IPS DF 6.9 (cell line): ENCODE measurements at regions not wholly inside any gene's neighbourhood (a gene's known extent, or its start where the extent isn't known, plus 50 kb on each side); places are given as distances from the start of the nearest gene placed in this dataset.

ENCODE experiments used
- DNase-seq: peaks from one replicate; pipeline ENCODE4 v3.0.0-alpha.2; 2013; ENCODE audit warnings: low read depth, low spot score
- H3K27ac ChIP-seq: one replicate; pipeline ENCODE4 v1.5.1; 2013; ENCODE audit warnings: low read length, control low read depth
- H3K27me3 ChIP-seq: 2 replicates; pipeline ENCODE4 v1.6.1; 2013; ENCODE audit warnings: mild to moderate bottlenecking, low read length; ENCODE audit not compliant: control insufficient read depth, insufficient read depth
- H3K36me3 ChIP-seq: 2 replicates; pipeline ENCODE4 v1.6.1; 2013; ENCODE audit warnings: low read length; ENCODE audit not compliant: control insufficient read depth, insufficient read depth
- H3K4me1 ChIP-seq: 2 replicates; pipeline ENCODE4 v1.6.1; 2013; ENCODE audit warnings: low read length; ENCODE audit not compliant: control insufficient read depth, insufficient read depth
- H3K4me3 ChIP-seq: 2 replicates; pipeline ENCODE4 v1.5.1; 2013; ENCODE audit warnings: mild to moderate bottlenecking, low read length
- H3K9me3 ChIP-seq: 2 replicates; pipeline ENCODE4 v1.6.1; 2013; ENCODE audit warnings: low read length, inconsistent platforms; ENCODE audit not compliant: control insufficient read depth, insufficient read depth
- whole genome bisulfite sequencing: extraction: QIAGEN DNeasy Blood & Tissue Kit; methylation state at CpG from one replicate; pipeline ENCODE4 v1.1.7; 2013; ENCODE audit warnings: mixed read lengths, missing lambda C conversion rate; ENCODE audit not compliant: insufficient read length, insufficient coverage; 5-methylcytosine and 5-hydroxymethylcytosine counted together

DNA sequence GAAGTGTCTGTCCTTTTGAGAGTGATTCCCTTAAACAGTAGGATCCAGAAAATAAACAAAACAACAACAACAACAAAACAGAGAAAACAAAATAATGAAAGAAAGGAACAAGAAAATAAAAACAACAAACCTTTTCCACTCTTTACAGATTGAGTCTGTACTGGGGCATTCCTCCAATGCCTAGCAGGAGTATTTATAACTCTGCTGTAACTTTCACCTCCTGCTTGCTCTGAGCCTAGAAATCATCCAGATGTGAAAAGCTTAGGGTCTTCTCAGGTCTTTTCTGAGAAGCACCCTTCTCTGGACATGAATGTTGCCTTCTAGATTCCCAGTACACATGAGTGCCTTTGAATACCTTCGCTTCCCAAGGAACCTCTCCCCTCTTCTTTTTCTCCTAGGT is 1239.4 kb downstream of the CNTNAP5 start:
- no CpG with 5 or more reads among the region's 1 CpG for WGBS

GRCh38 chr2:125267683-125268082 is 1242.6 kb downstream of the CNTNAP5 start:
- Histone ChIP-seq H3K27me3 (no peaks in the 10 kb centered on the region), H3K27ac (no peak overlapping the region), H3K4me3 (no peak overlapping the region), H3K36me3 (no peaks in the 10 kb centered on the region), H3K4me1 (no peaks in the 10 kb centered on the region), H3K9me3 (no peaks in the 10 kb centered on the region)
- WGBS, result 100% methylated on average over 1 of the region's 2 CpGs
- no peak for DNase-seq

More for the DNA sequence above, 1239.4 kb downstream of the CNTNAP5 start:
- no peak overlapping the region for H3K27ac ChIP-seq
- no peaks in the 10 kb centered on the region; the same call in 1 of the 2 replicates for H3K4me1 ChIP-seq
- H3K36me3 ChIP-seq, result no peaks in the 10 kb centered on the region
- DNase-seq, result no peak
- no peaks in the 10 kb centered on the region for H3K27me3 ChIP-seq
- no peak overlapping the region for H3K4me3 ChIP-seq
- no peaks in the 10 kb centered on the region for H3K9me3 ChIP-seq

GRCh38 chr2:125272651-125273050 is 1247.6 kb downstream of the CNTNAP5 start:
- Histone ChIP-seq H3K27me3 (no peaks in the 10 kb centered on the region), H3K9me3 (no peaks in the 10 kb centered on the region), H3K27ac (no peak overlapping the region), H3K4me1 (no peaks in the 10 kb centered on the region), H3K36me3 (no peaks in the 10 kb centered on the region), H3K4me3 (no peak overlapping the region)
- WGBS, result no CpG with 5 or more reads among the region's 1 CpG
- no peak for DNase-seq

DNA sequence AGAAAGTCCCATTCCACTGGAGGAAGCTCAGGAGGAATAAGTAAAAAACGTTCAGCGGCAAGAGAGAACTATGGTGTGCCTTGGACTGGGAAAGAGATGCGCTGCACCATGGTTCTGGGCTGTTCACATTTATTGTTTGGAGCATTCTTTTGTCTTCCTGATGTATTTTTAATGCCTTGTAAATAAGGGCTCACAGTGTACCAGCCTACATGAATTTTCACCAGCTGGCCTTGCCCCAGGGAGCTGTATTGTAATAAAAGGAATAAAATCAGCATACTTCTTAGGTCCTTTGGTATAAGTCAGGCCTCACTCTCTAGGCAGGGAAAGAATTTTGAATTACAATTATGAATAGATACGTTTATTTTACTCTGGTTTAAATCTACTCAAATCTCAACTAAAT is 1249.6 kb downstream of the CNTNAP5 start:
- Histone ChIP-seq H3K9me3 (no peaks in the 10 kb centered on the region), H3K4me1 (no peaks in the 10 kb centered on the region), H3K4me3 (no peak overlapping the region), H3K36me3 (no peaks in the 10 kb centered on the region), H3K27ac (no peak overlapping the region), H3K27me3 (no peaks in the 10 kb centered on the region)
- WGBS, result no CpG with 5 or more reads among the region's 4 CpGs
- DNase-seq, result no peak

DNA sequence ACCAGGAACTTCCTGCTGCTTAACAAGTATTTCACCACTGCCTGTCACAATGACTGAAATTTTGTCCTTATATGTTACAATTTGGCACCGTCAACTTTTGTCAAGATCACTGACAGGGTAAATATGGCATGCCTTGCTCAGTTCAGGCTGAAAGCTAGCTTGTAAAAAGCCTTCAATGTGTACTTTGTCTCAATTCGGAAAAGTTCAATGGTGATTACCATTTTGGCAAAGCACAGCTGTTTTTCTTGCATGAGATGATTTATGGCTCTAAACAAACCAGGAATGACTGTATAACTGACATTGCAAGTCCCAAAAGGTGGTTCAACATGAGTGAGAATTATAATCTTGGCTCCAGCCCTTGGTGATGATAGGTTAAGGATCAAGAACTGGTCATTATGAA is 1255.2 kb downstream of the CNTNAP5 start:
- Histone ChIP-seq H3K27ac (no peak overlapping the region), H3K9me3 (no peaks in the 10 kb centered on the region), H3K36me3 (no peaks in the 10 kb centered on the region), H3K4me3 (no peak overlapping the region), H3K4me1 (no peaks in the 10 kb centered on the region), H3K27me3 (no peaks in the 10 kb centered on the region)
- DNase-seq, result no peak
- WGBS, result no CpG with 5 or more reads among the region's 2 CpGs

GRCh38 chr2:125281242-125281641 is 1256.2 kb downstream of the CNTNAP5 start:
- Histone ChIP-seq H3K36me3 (no peaks in the 10 kb centered on the region), H3K4me3 (no peak overlapping the region), H3K27ac (no peak overlapping the region), H3K27me3 (no peaks in the 10 kb centered on the region), H3K4me1 (no peaks in the 10 kb centered on the region), H3K9me3 (no peaks in the 10 kb centered on the region)
- no CpG with 5 or more reads among the region's 1 CpG for WGBS
- DNase-seq, result no peak

DNA sequence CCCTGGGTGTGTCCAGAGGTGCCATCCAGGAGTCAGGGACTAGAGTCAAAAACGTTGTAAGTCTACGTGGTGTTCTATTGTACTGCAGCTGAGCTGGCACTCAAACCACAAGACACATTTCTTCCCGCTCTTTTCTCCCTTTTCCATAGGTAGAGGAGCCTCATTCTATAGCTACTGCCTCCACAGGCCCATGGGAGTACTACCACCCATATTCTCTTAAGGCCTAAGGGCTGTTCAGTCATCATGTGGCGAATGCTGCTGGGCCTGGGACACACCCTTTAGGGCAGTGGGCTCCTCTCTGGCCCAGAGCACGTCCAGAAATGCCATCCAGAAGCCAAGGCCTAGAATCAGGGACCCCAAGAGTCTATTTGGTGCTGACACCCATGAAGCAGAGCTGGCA is 1271.7 kb downstream of the CNTNAP5 start:
- no peaks in the 10 kb centered on the region for H3K4me1 ChIP-seq
- DNase-seq, result no peak
- WGBS, result no CpG with 5 or more reads among the region's 5 CpGs
- no peaks in the 10 kb centered on the region for H3K36me3 ChIP-seq
- no peaks in the 10 kb centered on the region for H3K9me3 ChIP-seq
- no peak overlapping the region for H3K27ac ChIP-seq
- H3K27me3 ChIP-seq, result no peaks in the 10 kb centered on the region
- H3K4me3 ChIP-seq, result no peak overlapping the region

GRCh38 chr2:125310657-125311364 is 1285.7 kb downstream of the CNTNAP5 start:
- Histone ChIP-seq H3K9me3 (no peaks in the 10 kb centered on the region), H3K4me3 (no peak overlapping the region), H3K4me1 (no peaks in the 10 kb centered on the region), H3K27me3 (no peaks in the 10 kb centered on the region), H3K36me3 (no peaks in the 10 kb centered on the region), H3K27ac (no peak overlapping the region)
- WGBS, result no CpG with 5 or more reads among the region's 6 CpGs
- no peak for DNase-seq

DNA sequence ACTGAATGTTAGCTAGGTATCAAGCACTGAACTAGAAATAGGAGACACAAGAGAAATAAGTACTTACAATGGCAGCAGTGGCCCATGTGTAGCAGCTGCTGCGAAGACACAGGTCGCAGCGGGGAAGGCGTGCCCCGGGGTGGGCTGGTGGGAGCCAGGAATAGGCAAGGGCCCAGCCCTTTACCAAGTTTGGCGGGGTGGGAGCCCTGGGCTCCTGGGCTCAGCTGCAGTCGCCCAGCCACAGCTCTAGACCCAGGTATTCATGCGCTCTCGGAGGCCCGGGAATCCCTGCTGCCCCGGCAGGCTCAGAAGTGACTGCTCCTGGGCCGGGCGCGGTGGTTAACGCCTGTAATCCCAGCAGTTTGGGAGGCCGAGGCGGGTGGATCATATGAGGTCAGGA is 1287.3 kb downstream of the CNTNAP5 start:
- Histone ChIP-seq H3K9me3 (no peaks in the 10 kb centered on the region), H3K27ac (no peak overlapping the region), H3K4me1 (no peaks in the 10 kb centered on the region), H3K27me3 (no peaks in the 10 kb centered on the region), H3K36me3 (no peaks in the 10 kb centered on the region), H3K4me3 (no peak overlapping the region)
- DNase-seq, result no peak
- WGBS, result no CpG with 5 or more reads among the region's 17 CpGs

- DNase-seq, result no peak
- no peaks in the 10 kb centered on the region for H3K36me3 ChIP-seq
- H3K27me3 ChIP-seq, result no peaks in the 10 kb centered on the region
- no peaks in the 10 kb centered on the region for H3K9me3 ChIP-seq
- no peaks in the 10 kb centered on the region for H3K4me1 ChIP-seq
- no CpG with 5 or more reads among the region's 1 CpG for WGBS
- no peak overlapping the region for H3K4me3 ChIP-seq
- H3K27ac ChIP-seq, result no peak overlapping the region
Observed at GRCh38 chr2:125313806-125314205, 1288.7 kb downstream of the CNTNAP5 start.

DNA sequence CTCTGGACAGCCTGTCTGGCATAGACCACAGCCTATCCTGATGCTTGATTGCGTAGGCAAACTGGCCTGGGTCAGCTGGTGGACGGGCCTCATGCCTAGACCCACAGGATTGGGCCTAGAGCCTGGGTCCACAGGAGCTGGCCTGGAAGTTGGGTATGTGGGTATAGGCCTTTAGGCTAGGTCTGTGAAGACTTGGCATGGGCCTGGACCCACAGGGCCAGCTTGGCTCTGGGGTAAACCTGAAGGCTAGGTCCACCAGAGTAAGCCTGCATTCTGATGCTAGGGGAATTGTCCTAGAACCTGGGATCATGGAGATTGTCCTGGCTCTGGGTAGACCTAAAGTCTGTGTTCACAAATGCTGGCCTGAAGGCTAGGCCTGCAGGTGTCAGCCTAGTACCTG is 1293.7 kb downstream of the CNTNAP5 start:
- no peak for DNase-seq
- Histone ChIP-seq H3K4me3 (no peak overlapping the region), H3K27me3 (no peaks in the 10 kb centered on the region), H3K36me3 (no peaks in the 10 kb centered on the region), H3K27ac (no peak overlapping the region), H3K9me3 (no peaks in the 10 kb centered on the region), H3K4me1 (no peaks in the 10 kb centered on the region)
- no CpG with 5 or more reads among the region's 2 CpGs for WGBS
